ENCODE measurements at regions not wholly inside any gene's neighbourhood (a gene's known extent, or its start where the extent isn't known, plus 50 kb on each side); places are given as distances from the start of the nearest gene placed in this dataset.

DNA sequence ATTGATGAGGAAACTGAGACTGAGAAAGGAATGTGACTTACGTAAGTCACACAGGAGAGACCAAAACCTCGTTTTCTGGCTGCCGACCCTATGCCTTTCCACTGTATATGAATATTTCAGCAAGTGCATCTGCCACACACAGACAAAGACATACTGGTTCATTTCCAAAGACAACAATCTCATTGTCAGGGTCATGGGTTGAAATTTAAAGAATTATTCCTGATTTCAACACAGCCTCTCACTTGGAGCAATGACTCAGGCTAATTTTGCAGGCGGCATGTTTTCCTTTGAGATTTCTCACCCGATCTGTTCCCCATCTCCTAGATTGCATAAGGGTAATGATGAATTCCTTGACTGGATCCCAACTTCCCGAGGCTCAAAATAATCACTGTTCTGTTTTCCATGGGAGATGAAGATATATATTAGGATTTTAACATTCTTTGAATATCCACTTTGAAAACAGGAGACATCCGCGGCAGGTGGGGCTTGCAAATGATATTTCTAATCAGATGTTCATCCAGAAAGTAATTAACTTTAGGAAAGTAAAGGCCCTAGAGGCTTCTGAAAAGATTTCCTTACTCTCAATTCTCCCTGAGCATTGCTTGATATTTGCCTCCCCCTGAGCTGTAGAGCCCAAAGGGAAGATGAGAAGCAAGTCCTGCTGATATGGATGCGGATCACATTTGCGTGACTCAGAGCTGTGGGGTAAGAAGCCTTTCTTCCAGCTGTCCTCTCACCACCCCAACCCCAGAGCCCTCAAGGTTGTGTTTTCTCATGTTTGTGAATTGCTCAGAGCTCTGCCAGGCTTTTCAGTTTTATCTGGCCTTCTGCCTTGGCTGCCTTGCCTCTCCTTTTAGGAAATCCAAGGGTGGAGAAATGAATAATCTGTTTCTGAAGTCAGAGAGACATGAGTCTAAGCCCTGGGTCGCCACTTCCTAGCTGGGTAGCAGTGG, 361.1 kb upstream of the BOD1L1 start:
- no peak for TF ChIP-seq JUND (IDR thresholded peaks at IDR 0.05)
- no peak for DNase-seq (ENCODE audit: low spot score)
- Histone ChIP-seq H3K4me1 (ENCODE audit: control insufficient read depth in 4 of 4, insufficient read depth in 4 of 4, low read length in 3 of 4) (peaks cover 0 to 35% (median 22%) of the 10 kb centered on the region in 4 donors), H3K9ac (ENCODE audit: low read depth in 1 of 2, low read length in 2 of 2) (no peak overlapping the region), H3K27me3 (ENCODE audit: control insufficient read depth in 4 of 4, insufficient read depth in 4 of 4, low read length in 3 of 4) (no peaks in the 10 kb centered on the region), H3K9me3 (ENCODE audit: control insufficient read depth in 4 of 4, low read length in 3 of 4) (no peaks in the 10 kb centered on the region), H3K27ac (ENCODE audit: low read depth in 1 of 2, low read length in 2 of 2) (no peak overlapping the region), H3K4me3 (ENCODE audit: low read depth in 1 of 3, low read length in 3 of 3) (no peak overlapping the region), H3K36me3 (ENCODE audit: control insufficient read depth in 4 of 4, insufficient read depth in 3 of 4, low read depth in 1 of 4, low read length in 3 of 4) (no peaks in the 10 kb centered on the region)
- WGBS: 92% methylated on average over 11 of the region's 11 CpGs

DNA sequence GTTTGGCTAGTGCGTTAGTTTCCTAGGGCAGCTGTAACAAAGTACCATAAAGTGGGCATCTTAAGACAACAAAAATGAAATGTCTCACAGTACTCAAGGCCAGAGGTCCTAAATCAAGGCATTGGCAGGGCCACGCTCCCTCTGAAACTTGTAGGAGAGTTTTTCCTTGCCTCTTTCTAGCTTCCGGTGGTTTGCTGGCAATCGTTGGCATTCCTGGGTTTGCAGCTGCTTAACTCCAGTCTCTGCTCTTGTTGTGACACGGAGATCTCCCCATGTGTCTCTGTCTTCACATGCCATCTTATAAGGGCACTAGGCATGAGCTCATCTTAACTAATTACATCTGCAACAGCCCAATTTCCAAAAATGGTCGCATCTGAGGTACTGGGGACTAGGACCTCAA, 362.0 kb upstream of the BOD1L1 start:
- Histone ChIP-seq H3K9me3 (ENCODE audit: control insufficient read depth in 4 of 4, low read length in 3 of 4) (no peaks in the 10 kb centered on the region), H3K9ac (ENCODE audit: low read depth in 1 of 2, low read length in 2 of 2) (no peak overlapping the region), H3K4me1 (ENCODE audit: control insufficient read depth in 4 of 4, insufficient read depth in 4 of 4, low read length in 3 of 4) (peaks cover 0 to 35% (median 22%) of the 10 kb centered on the region in 4 donors), H3K4me3 (ENCODE audit: low read depth in 1 of 3, low read length in 3 of 3) (no peak overlapping the region), H3K36me3 (ENCODE audit: control insufficient read depth in 4 of 4, insufficient read depth in 3 of 4, low read depth in 1 of 4, low read length in 3 of 4) (no peaks in the 10 kb centered on the region), H3K27ac (ENCODE audit: low read depth in 1 of 2, low read length in 2 of 2) (no peak overlapping the region), H3K27me3 (ENCODE audit: control insufficient read depth in 4 of 4, insufficient read depth in 4 of 4, low read length in 3 of 4) (no peaks in the 10 kb centered on the region)
- no peak for DNase-seq (ENCODE audit: low spot score)
- 93% methylated on average over 6 of the region's 6 CpGs for WGBS
- TF ChIP-seq, protein P1, sequence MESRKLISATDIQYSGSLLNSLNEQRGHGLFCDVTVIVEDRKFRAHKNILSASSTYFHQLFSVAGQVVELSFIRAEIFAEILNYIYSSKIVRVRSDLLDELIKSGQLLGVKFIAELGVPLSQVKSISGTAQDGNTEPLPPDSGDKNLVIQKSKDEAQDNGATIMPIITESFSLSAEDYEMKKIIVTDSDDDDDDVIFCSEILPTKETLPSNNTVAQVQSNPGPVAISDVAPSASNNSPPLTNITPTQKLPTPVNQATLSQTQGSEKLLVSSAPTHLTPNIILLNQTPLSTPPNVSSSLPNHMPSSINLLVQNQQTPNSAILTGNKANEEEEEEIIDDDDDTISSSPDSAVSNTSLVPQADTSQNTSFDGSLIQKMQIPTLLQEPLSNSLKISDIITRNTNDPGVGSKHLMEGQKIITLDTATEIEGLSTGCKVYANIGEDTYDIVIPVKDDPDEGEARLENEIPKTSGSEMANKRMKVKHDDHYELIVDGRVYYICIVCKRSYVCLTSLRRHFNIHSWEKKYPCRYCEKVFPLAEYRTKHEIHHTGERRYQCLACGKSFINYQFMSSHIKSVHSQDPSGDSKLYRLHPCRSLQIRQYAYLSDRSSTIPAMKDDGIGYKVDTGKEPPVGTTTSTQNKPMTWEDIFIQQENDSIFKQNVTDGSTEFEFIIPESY (IDR thresholded peaks at IDR 0.05): no peak

DNA sequence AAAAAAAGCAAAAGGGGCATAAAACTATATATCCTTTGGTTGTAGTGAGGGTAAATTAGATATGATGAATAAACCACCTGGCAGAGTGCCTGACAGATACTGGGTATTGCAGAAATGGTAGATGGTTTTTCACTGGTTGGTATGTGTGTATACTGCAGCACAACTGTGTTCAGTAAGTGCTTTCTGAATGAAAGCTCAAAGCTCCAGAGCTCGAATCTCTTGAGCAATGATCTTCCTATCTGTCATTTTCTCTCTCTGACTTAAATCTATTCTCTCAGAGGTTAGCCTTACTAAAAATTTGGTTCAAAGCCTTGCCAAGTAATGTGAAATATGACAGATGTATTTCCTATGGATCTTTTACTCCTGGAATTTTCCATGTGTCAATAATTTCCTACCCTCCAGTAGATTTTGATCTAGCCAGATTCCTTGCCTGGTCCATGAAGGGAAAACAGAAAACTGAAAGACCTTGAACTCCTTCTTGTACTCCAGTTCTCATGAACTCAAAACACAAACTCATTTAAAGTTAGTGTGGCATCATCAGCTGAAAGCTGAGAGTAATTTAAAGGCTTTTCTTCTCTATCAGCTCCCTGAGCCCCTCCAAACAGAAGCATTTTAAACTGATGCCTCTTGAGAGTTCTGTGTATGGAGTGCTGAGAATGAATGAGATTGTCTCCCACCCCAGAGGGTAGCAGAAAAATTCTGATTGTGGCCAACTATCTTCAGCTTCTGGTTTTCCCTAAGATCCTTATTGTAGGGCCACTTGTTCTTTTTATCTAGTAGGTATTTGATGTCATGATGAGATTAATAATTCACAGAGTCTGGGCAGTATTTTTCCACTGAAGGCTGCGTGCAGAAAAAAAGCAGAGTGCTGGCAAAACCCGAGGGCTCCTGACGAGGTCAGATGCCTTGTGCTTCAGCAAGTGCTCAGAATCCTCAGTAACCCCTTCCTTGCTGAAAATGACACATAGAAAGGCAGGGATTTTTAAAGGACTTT, 363.4 kb upstream of the BOD1L1 start:
- Histone ChIP-seq H3K4me1 (ENCODE audit: control insufficient read depth in 4 of 4, insufficient read depth in 4 of 4, low read length in 3 of 4) (peaks cover 0 to 35% (median 22%) of the 10 kb centered on the region in 4 donors), H3K27me3 (ENCODE audit: control insufficient read depth in 4 of 4, insufficient read depth in 4 of 4, low read length in 3 of 4) (no peaks in the 10 kb centered on the region), H3K4me3 (ENCODE audit: low read depth in 1 of 3, low read length in 3 of 3) (no peak overlapping the region), H3K36me3 (ENCODE audit: control insufficient read depth in 4 of 4, insufficient read depth in 3 of 4, low read depth in 1 of 4, low read length in 3 of 4) (no peaks in the 10 kb centered on the region), H3K9ac (ENCODE audit: low read depth in 1 of 2, low read length in 2 of 2) (peak overlapping the region in 1 of 2 donors; percentile 37), H3K9me3 (ENCODE audit: control insufficient read depth in 4 of 4, low read length in 3 of 4) (no peaks in the 10 kb centered on the region), H3K27ac (ENCODE audit: low read depth in 1 of 2, low read length in 2 of 2) (peak overlapping the region; percentile 74 to 82)
- DNase-seq (ENCODE audit: low spot score): no peak
- WGBS: 8% methylated on average over 4 of the region's 4 CpGs
- TF ChIP-seq, protein P2, sequence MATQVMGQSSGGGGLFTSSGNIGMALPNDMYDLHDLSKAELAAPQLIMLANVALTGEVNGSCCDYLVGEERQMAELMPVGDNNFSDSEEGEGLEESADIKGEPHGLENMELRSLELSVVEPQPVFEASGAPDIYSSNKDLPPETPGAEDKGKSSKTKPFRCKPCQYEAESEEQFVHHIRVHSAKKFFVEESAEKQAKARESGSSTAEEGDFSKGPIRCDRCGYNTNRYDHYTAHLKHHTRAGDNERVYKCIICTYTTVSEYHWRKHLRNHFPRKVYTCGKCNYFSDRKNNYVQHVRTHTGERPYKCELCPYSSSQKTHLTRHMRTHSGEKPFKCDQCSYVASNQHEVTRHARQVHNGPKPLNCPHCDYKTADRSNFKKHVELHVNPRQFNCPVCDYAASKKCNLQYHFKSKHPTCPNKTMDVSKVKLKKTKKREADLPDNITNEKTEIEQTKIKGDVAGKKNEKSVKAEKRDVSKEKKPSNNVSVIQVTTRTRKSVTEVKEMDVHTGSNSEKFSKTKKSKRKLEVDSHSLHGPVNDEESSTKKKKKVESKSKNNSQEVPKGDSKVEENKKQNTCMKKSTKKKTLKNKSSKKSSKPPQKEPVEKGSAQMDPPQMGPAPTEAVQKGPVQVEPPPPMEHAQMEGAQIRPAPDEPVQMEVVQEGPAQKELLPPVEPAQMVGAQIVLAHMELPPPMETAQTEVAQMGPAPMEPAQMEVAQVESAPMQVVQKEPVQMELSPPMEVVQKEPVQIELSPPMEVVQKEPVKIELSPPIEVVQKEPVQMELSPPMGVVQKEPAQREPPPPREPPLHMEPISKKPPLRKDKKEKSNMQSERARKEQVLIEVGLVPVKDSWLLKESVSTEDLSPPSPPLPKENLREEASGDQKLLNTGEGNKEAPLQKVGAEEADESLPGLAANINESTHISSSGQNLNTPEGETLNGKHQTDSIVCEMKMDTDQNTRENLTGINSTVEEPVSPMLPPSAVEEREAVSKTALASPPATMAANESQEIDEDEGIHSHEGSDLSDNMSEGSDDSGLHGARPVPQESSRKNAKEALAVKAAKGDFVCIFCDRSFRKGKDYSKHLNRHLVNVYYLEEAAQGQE (IDR thresholded peaks at IDR 0.05): peak; percentile 67
- TF ChIP-seq, protein P3, sequence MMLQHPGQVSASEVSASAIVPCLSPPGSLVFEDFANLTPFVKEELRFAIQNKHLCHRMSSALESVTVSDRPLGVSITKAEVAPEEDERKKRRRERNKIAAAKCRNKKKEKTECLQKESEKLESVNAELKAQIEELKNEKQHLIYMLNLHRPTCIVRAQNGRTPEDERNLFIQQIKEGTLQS (IDR thresholded peaks at IDR 0.05): peak; percentile 56
- TF ChIP-seq SP1 (IDR thresholded peaks at IDR 0.05) (peak; percentile 85), JUND (IDR thresholded peaks at IDR 0.05) (peak in 1 of 2 donors; percentile 62), FOXA2 (IDR thresholded peaks at IDR 0.05) (no peak), RXRA (IDR thresholded peaks at IDR 0.05) (peak; percentile 56 to 69), RAD21 (IDR thresholded peaks at IDR 0.05) (peak; percentile 51 to 60), YY1 (IDR thresholded peaks at IDR 0.05) (peak; percentile 46), TAF1 (conservative IDR thresholded peaks at IDR 0.05) (no peak), HNF4A (conservative IDR thresholded peaks at IDR 0.05) (peak; percentile 54 to 55), GABPA (IDR thresholded peaks at IDR 0.05 in 1 of 2, conservative IDR thresholded peaks at IDR 0.05 in 1 of 2) (no peak)
- TF ChIP-seq, protein P4, sequence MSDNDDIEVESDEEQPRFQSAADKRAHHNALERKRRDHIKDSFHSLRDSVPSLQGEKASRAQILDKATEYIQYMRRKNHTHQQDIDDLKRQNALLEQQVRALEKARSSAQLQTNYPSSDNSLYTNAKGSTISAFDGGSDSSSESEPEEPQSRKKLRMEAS (IDR thresholded peaks at IDR 0.05): peak; percentile 48
- TF ChIP-seq, protein P1 (IDR thresholded peaks at IDR 0.05): peak; percentile 61

Measured in liver (tissue), 7 donors.